PC-3 (cell line): ENCODE measurements at regions not wholly inside any gene's neighbourhood (a gene's known extent, or its start where the extent isn't known, plus 50 kb on each side); places are given as distances from the start of the nearest gene placed in this dataset.

Experiments used
- ATAC-seq: fragments of 200-7000 bp; cut with Tn5 transposase; 2 replicates; pipeline ENCODE4 v1.9.1; 2020; ENCODE audit warnings: mild to moderate bottlenecking, moderate library complexity
- BruUV-seq: library from RNA; stranded (reverse); fragments of 400-500 nt; replicated peaks from 2 replicates; lab custom pipeline; 2021; lab: Mats Ljungman, UMichigan
- CTCF ChIA-PET: fragments of 300-600 bp; sonication (Branson Sonifier 250); formaldehyde crosslinking; loops from one replicate; lab custom pipeline; 2022; ENCODE audit warnings: antibody characterized with exemption; lab: Charles Lee
- POLR2A ChIA-PET: fragments of 300-600 bp; sonication (Branson Sonifier 250); formaldehyde crosslinking; loops from one replicate; lab custom pipeline; 2022; ENCODE audit warnings: antibody characterized with exemption; ENCODE audit not compliant: unreplicated experiment; lab: Charles Lee
- DNase-seq: peaks from one replicate; pipeline ENCODE4 v3.0.0-alpha.2; 2015
- H2AFZ ChIP-seq: fragments of 300-600 bp; sonication (generic); 2 replicates; pipeline ENCODE4 v1.6.0; 2016; ENCODE audit warnings: antibody characterized with exemption, low read length
- H3F3A ChIP-seq: fragments of 300-600 bp; sonication (generic); one replicate; pipeline ENCODE4 v1.6.0; 2017; ENCODE audit warnings: antibody characterized with exemption, low read length, control low read depth, mild to moderate bottlenecking; ENCODE audit not compliant: unreplicated experiment
- H3K27ac ChIP-seq: fragments of 300-600 bp; sonication (generic); 2 replicates; pipeline ENCODE4 v1.5.1; 2016; ENCODE audit warnings: mild to moderate bottlenecking, low read length
- H3K27me3 ChIP-seq: fragments of 300-600 bp; sonication (generic); 2 replicates; pipeline ENCODE4 v1.6.1; 2016; ENCODE audit warnings: low read length, mixed read lengths
- H3K36me3 ChIP-seq: fragments of 300-600 bp; sonication (generic); 2 replicates; pipeline ENCODE4 v1.6.1; 2016; ENCODE audit warnings: low read depth, mixed run types, low read length, mixed read lengths
- H3K4me1 ChIP-seq: fragments of 300-600 bp; sonication (generic); 2 replicates; pipeline ENCODE4 v1.5.1; 2016; ENCODE audit warnings: low read length; ENCODE audit not compliant: insufficient read depth
- H3K4me2 ChIP-seq: fragments of 300-600 bp; sonication (generic); 2 replicates; pipeline ENCODE4 v1.6.0; 2016; ENCODE audit warnings: low read length
- H3K4me3 ChIP-seq: fragments of 300-600 bp; sonication (generic); 2 replicates; pipeline ENCODE4 v1.5.1; 2016; ENCODE audit warnings: mild to moderate bottlenecking, low read length, mixed read lengths
- H3K79me2 ChIP-seq: fragments of 300-600 bp; sonication (generic); 2 replicates; pipeline ENCODE4 v1.6.1; 2017; ENCODE audit warnings: low read length, mixed read lengths
- H3K9ac ChIP-seq: fragments of 300-600 bp; sonication (generic); 2 replicates; pipeline ENCODE4 v1.6.0; 2016; ENCODE audit warnings: mild to moderate bottlenecking, low read length
- H3K9me2 ChIP-seq: fragments of 300-600 bp; sonication (generic); replicated peaks from 2 replicates; pipeline ENCODE4 v1.6.1; 2016; ENCODE audit warnings: mixed run types, low read length, mixed read lengths
- H3K9me3 ChIP-seq: fragments of 300-600 bp; sonication (generic); 2 replicates; pipeline ENCODE4 v1.6.1; 2016; ENCODE audit warnings: low read length, mixed read lengths
- H4K20me1 ChIP-seq: fragments of 300-600 bp; sonication (generic); 2 replicates; pipeline ENCODE4 v1.6.1; 2016; ENCODE audit warnings: low read length, mixed read lengths
- EZH2 ChIP-seq: fragments of 300-600 bp; sonication (generic); IDR thresholded peaks from one replicate; pipeline ENCODE4 v1.6.1; 2017; ENCODE audit warnings: antibody characterized with exemption, mild to moderate bottlenecking, low read length; ENCODE audit not compliant: unreplicated experiment
- EZH2phosphoT487 ChIP-seq: fragments of 300-600 bp; sonication (generic); IDR thresholded peaks from 2 replicates; pipeline ENCODE4 v1.6.1; 2018; ENCODE audit warnings: mild to moderate bottlenecking, antibody characterized with exemption, low read length, borderline replicate concordance
- intact Hi-C: fragments of 100-400 bp; cut with micrococcal nuclease; formaldehyde crosslinking; loops from 2 replicates; pipeline ENCODE4 v1.9.0; 2023
- TF ChIP-seq, protein P1 (sequence below): fragments of 300-600 bp; sonication (generic); conservative IDR thresholded peaks from 2 replicates; pipeline ENCODE4 v1.5.1; 2017; ENCODE audit warnings: antibody characterized with exemption, low read depth, mild to moderate bottlenecking, low read length

DNA sequence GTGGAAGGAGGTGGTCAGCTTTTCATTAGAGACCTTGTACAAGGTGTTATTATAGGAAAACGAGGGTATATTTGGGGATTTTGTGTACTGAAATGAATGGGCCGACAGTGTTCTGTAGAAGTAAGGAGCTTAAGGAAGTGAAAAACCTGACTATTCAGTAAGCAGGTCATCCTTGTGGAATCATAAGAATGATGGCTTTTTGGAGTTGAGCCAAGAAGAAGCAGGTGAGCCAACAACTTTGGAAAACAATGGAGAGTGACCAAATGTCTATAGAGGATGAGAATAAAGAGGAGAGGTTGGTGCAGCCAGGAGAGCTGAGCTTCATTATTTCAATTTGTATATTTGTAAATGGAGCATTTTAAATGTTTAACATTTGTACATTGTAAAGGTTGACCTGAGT, 595.7 kb downstream of the CCSER2 start:
- Histone ChIP-seq H3K79me2 (no peaks in the 10 kb centered on the region), H3K27me3 (no peaks in the 10 kb centered on the region), H3K9me3 (no peaks in the 10 kb centered on the region), H3K9me2 (no peaks in the 10 kb centered on the region), H3K36me3 (no peaks in the 10 kb centered on the region), H4K20me1 (no peaks in the 10 kb centered on the region), H3K9ac (no peak overlapping the region), H3K27ac (no peak overlapping the region), H2AFZ (no peak overlapping the region), H3K4me1 (no peaks in the 10 kb centered on the region), H3K4me2 (no peak overlapping the region), H3F3A (no peaks in the 10 kb centered on the region), H3K4me3 (no peak overlapping the region)
- POLR2A ChIA-PET, result no interaction called here
- ATAC-seq (no peak), DNase-seq (no peak)
- intact Hi-C loops, result no loop called here
- CTCF ChIA-PET, result no interaction called here
- TF ChIP-seq EZH2phosphoT487 (no peak), EZH2 (no peak)
- TF ChIP-seq, protein P1, sequence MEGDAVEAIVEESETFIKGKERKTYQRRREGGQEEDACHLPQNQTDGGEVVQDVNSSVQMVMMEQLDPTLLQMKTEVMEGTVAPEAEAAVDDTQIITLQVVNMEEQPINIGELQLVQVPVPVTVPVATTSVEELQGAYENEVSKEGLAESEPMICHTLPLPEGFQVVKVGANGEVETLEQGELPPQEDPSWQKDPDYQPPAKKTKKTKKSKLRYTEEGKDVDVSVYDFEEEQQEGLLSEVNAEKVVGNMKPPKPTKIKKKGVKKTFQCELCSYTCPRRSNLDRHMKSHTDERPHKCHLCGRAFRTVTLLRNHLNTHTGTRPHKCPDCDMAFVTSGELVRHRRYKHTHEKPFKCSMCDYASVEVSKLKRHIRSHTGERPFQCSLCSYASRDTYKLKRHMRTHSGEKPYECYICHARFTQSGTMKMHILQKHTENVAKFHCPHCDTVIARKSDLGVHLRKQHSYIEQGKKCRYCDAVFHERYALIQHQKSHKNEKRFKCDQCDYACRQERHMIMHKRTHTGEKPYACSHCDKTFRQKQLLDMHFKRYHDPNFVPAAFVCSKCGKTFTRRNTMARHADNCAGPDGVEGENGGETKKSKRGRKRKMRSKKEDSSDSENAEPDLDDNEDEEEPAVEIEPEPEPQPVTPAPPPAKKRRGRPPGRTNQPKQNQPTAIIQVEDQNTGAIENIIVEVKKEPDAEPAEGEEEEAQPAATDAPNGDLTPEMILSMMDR, result no peak
- no TSS peak for BruUV-seq

DNA sequence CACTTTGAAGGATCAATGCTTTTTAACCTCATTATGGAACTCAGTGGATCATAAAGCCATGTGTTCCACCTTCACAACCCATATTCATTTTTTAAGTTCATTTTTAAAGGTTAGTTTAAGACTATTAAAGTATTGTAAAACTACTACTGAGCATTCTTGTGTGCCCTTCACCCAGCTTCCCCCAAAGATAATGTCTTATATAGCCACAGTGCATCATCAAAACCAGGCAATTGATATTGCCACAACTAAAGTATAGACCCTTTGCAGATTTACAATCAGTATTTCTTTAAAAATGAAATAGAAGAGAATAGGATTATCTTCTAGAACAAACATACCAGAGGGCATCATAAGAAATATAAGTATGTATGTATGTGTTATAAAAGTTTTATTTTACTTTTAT, 597.1 kb downstream of the CCSER2 start:
- no peak for DNase-seq
- Histone ChIP-seq H3K9ac (no peak overlapping the region), H3K9me2 (no peaks in the 10 kb centered on the region), H3K27ac (no peak overlapping the region), H3K4me2 (no peak overlapping the region), H4K20me1 (no peaks in the 10 kb centered on the region), H3F3A (no peaks in the 10 kb centered on the region), H3K4me3 (no peak overlapping the region), H3K36me3 (no peaks in the 10 kb centered on the region), H3K4me1 (no peaks in the 10 kb centered on the region), H2AFZ (no peak overlapping the region), H3K79me2 (no peaks in the 10 kb centered on the region), H3K27me3 (no peaks in the 10 kb centered on the region), H3K9me3 (no peaks in the 10 kb centered on the region)
- intact Hi-C loops, result no loop called here
- TF ChIP-seq EZH2phosphoT487 (no peak), EZH2 (no peak)
- TF ChIP-seq, protein P1, result no peak
- BruUV-seq, result no TSS peak
- ChIA-PET CTCF (no interaction called here), POLR2A (no interaction called here)
- ATAC-seq, result no peak

DNA sequence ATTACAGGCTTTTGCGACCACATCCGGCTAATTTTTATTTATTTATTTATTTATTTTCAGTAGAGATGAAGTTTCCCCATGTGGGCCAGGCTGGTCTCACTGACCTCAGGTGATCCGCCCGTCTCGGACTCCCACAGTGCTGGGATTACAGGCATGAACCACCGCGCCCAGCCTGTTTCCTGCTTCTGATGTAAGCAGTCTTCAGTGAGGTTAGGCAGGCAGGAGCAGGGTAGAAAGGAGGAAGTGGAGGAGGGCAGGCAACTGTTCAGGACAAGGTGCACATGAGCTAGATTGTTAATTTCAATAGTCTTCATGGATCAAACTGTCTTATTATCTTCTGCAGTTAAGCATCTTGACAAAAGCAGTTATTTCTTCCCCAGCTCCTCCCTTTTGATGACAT, 605.0 kb downstream of the CCSER2 start:
- H3K4me1 ChIP-seq, result no peaks in the 10 kb centered on the region
- POLR2A ChIA-PET, result no interaction called here
- BruUV-seq, result no TSS peak

More for the DNA sequence above, 605.0 kb downstream of the CCSER2 start:
- Histone ChIP-seq H3K36me3 (no peaks in the 10 kb centered on the region), H3K9me3 (no peaks in the 10 kb centered on the region), H2AFZ (no peak overlapping the region), H3K9me2 (no peaks in the 10 kb centered on the region), H3K4me2 (no peak overlapping the region), H3F3A (no peaks in the 10 kb centered on the region), H3K79me2 (no peaks in the 10 kb centered on the region), H3K27me3 (no peaks in the 10 kb centered on the region), H3K27ac (no peak overlapping the region), H3K4me3 (no peak overlapping the region), H3K9ac (no peak overlapping the region), H4K20me1 (no peaks in the 10 kb centered on the region)
- ATAC-seq (no peak), DNase-seq (no peak)
- CTCF ChIA-PET, result no interaction called here
- intact Hi-C loops, result no loop called here
- TF ChIP-seq EZH2phosphoT487 (no peak), EZH2 (no peak)
- TF ChIP-seq, protein P1, result no peak
